Lower leg skin (tissue), 3 donors: ENCODE measurements at regions not wholly inside any gene's neighbourhood (a gene's known extent, or its start where the extent isn't known, plus 50 kb on each side); places are given as distances from the start of the nearest gene placed in this dataset.

ENCODE experiments used
- POLR2A ChIP-seq, 2 donors: fragments of 450-650 bp; IDR thresholded peaks; one replicate each; pipeline ENCODE4 v1.6.1; 2016 to 2017; ENCODE audit warnings: antibody characterized with exemption in 2 of 2, mild to moderate bottlenecking in 1 of 2, moderate library complexity in 1 of 2
- TF ChIP-seq, protein P1 (sequence below), 3 donors: fragments of 450-650 bp; IDR thresholded peaks; one replicate each; pipeline ENCODE4 v1.5.1; 2016; ENCODE audit warnings: antibody characterized with exemption in 3 of 3, mild to moderate bottlenecking in 3 of 3, moderate library complexity in 2 of 3

DNA sequence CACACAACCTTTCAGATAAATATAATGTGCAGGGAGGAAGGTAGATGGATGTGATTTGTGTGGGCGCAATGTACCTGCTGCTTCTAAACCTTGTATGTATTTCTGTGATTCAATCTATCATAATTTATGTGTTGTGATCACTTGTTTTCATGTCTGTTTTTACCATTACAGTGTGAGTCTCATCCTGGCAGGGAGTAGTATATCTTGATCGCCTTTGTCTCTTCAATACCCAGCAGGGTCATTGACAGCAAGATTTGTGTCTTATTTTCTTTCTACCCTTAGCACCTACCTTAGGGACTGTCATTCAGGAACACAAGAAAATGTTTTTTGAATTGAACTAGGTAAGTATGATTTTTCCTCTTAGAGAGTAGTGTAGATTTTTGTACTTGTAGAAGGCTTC is 83.7 kb upstream of the SELENOK start:
- TF ChIP-seq POLR2A (IDR thresholded peaks at IDR 0.05): no peak
- TF ChIP-seq, protein P1, sequence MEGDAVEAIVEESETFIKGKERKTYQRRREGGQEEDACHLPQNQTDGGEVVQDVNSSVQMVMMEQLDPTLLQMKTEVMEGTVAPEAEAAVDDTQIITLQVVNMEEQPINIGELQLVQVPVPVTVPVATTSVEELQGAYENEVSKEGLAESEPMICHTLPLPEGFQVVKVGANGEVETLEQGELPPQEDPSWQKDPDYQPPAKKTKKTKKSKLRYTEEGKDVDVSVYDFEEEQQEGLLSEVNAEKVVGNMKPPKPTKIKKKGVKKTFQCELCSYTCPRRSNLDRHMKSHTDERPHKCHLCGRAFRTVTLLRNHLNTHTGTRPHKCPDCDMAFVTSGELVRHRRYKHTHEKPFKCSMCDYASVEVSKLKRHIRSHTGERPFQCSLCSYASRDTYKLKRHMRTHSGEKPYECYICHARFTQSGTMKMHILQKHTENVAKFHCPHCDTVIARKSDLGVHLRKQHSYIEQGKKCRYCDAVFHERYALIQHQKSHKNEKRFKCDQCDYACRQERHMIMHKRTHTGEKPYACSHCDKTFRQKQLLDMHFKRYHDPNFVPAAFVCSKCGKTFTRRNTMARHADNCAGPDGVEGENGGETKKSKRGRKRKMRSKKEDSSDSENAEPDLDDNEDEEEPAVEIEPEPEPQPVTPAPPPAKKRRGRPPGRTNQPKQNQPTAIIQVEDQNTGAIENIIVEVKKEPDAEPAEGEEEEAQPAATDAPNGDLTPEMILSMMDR (IDR thresholded peaks at IDR 0.05): no peak
